ENCODE measurements at regions not wholly inside any gene's neighbourhood (a gene's known extent, or its start where the extent isn't known, plus 50 kb on each side); places are given as distances from the start of the nearest gene placed in this dataset.
A peak's percentile ranks its signal among the peaks of the same experiment; 100 is the strongest.

GRCh38 chr5:74140409-74140808, 500.1 kb downstream of the ENC1 start:
- CTCF ChIA-PET = no interaction called here
- H3K4me1 ChIP-seq (ENCODE audit: control insufficient read depth, insufficient read depth, low read length) = no peaks in the 10 kb centered on the region
- TF ChIP-seq ZNF174 (tag by site-specific recombination; IDR thresholded peaks at IDR 0.05) (no peak), ZNF549 (tag by site-specific recombination; IDR thresholded peaks at IDR 0.05) (no peak), ZNF529 (tag by site-specific recombination; IDR thresholded peaks at IDR 0.05; ENCODE audit: insufficient replicate concordance) (no peak), ZNF274 (IDR thresholded peaks at IDR 0.05; ENCODE audit: low read length) (no peak), ZNF274 (tag by site-specific recombination; IDR thresholded peaks at IDR 0.05; ENCODE audit: borderline replicate concordance) (no peak), ZNF398 (tag by site-specific recombination; IDR thresholded peaks at IDR 0.05) (no peak), MZF1 (tag by site-specific recombination; IDR thresholded peaks at IDR 0.05; ENCODE audit: borderline replicate concordance) (no peak), ZNF266 (tag by site-specific recombination; IDR thresholded peaks at IDR 0.05; ENCODE audit: low read depth) (no peak), ZNF184 (tag by site-specific recombination; IDR thresholded peaks at IDR 0.05) (no peak), GLI4 (tag by site-specific recombination; IDR thresholded peaks at IDR 0.05) (no peak), ZNF416 (tag by site-specific recombination; IDR thresholded peaks at IDR 0.05) (no peak), ZNF449 (tag by site-specific recombination; IDR thresholded peaks at IDR 0.05) (no peak), ZNF133 (tag by site-specific recombination; IDR thresholded peaks at IDR 0.05) (no peak), SALL2 (tag by site-specific recombination; IDR thresholded peaks at IDR 0.05; ENCODE audit: borderline replicate concordance) (no peak), SETDB1 (IDR thresholded peaks at IDR 0.05; ENCODE audit: insufficient read length, low read length) (no peak)
- no peaks in the 10 kb centered on the region for H3K9me3 ChIP-seq (ENCODE audit: control insufficient read depth, insufficient read depth, low read depth, low read length)
- POLR2A ChIA-PET = no interaction called here
- no peak overlapping the region for H3K4me3 ChIP-seq (ENCODE audit: low read depth, low read length)
- H3K36me3 ChIP-seq (ENCODE audit: control insufficient read depth in 2 of 2, insufficient read depth in 1 of 2, low read length in 2 of 2) = no peaks in the 10 kb centered on the region
- H3K27ac ChIP-seq (ENCODE audit: extremely low read depth, low read depth, low read length) = no peak overlapping the region

GRCh38 chr5:74139589-74139988, 500.9 kb downstream of the ENC1 start:
- no peak overlapping the region for H3K27ac ChIP-seq (ENCODE audit: extremely low read depth, low read depth, low read length)
- H3K9me3 ChIP-seq (ENCODE audit: control insufficient read depth, insufficient read depth, low read depth, low read length) = no peaks in the 10 kb centered on the region
- no peak overlapping the region for H3K4me3 ChIP-seq (ENCODE audit: low read depth, low read length)
- peak; percentile 60; the same call in 1 of the 2 replicates for TF ChIP-seq SCRT1 (tag by site-specific recombination; IDR thresholded peaks at IDR 0.05; ENCODE audit: borderline replicate concordance)
- no peak for TF ChIP-seq ZNF585B (tag by site-specific recombination; IDR thresholded peaks at IDR 0.05)
- TF ChIP-seq SCRT2 (tag by site-specific recombination; IDR thresholded peaks at IDR 0.05) = peak; percentile 74
- TF ChIP-seq ZNF792 (tag by site-specific recombination; IDR thresholded peaks at IDR 0.05) = no peak
- TF ChIP-seq PRDM10 (tag by site-specific recombination; IDR thresholded peaks at IDR 0.05) = no peak
- TF ChIP-seq ZNF311 (tag by site-specific recombination; IDR thresholded peaks at IDR 0.05; ENCODE audit: borderline replicate concordance) = no peak
- no peaks in the 10 kb centered on the region for H3K36me3 ChIP-seq (ENCODE audit: control insufficient read depth in 2 of 2, insufficient read depth in 1 of 2, low read length in 2 of 2)
- H3K4me1 ChIP-seq (ENCODE audit: control insufficient read depth, insufficient read depth, low read length) = no peaks in the 10 kb centered on the region
- CTCF ChIA-PET = interaction anchor here (0.6 kb wide), 1 partner anchor 1375 kb away, joined by 4 read pairs; no protein-coding TSS in a partner anchor
- POLR2A ChIA-PET = no interaction called here

Measured in HEK293 (cell line).